Calu3 (cell line): ENCODE measurements at regions not wholly inside any gene's neighbourhood (a gene's known extent, or its start where the extent isn't known, plus 50 kb on each side); places are given as distances from the start of the nearest gene placed in this dataset.

Experiments used
- BruUV-seq: library from RNA; stranded (reverse); fragments of 400-500 nt; replicated peaks from 2 replicates; lab custom pipeline; 2021; lab: Mats Ljungman, UMichigan
- CTCF ChIA-PET: fragments of 300-600 bp; sonication (Branson Sonifier 250); formaldehyde crosslinking; loops from one replicate; lab custom pipeline; 2022; ENCODE audit warnings: antibody characterized with exemption; lab: Charles Lee
- DNase-seq: peaks from one replicate; pipeline ENCODE4 v3.0.0; 2022
- H3K27ac Mint-ChIP-seq: one replicate; pipeline ENCODE4 v1.8.0; 2022; ENCODE audit warnings: mixed read lengths; ENCODE audit not compliant: unreplicated experiment
- H3K27me3 Mint-ChIP-seq: one replicate; pipeline ENCODE4 v1.8.0; 2022; ENCODE audit warnings: mixed read lengths; ENCODE audit not compliant: unreplicated experiment
- H3K36me3 Mint-ChIP-seq: one replicate; pipeline ENCODE4 v1.8.0; 2022; ENCODE audit warnings: mild to moderate bottlenecking, moderate library complexity, mixed read lengths; ENCODE audit not compliant: insufficient read depth, unreplicated experiment
- H3K4me1 Mint-ChIP-seq: one replicate; pipeline ENCODE4 v1.8.0; 2022; ENCODE audit warnings: mild to moderate bottlenecking, low read depth, mixed read lengths; ENCODE audit not compliant: unreplicated experiment
- H3K4me3 Mint-ChIP-seq: one replicate; pipeline ENCODE4 v1.8.0; 2022; ENCODE audit warnings: mild to moderate bottlenecking, low read depth, moderate library complexity, mixed read lengths; ENCODE audit not compliant: unreplicated experiment
- H3K9me3 Mint-ChIP-seq: one replicate; pipeline ENCODE4 v1.8.0; 2022; ENCODE audit warnings: low read depth, mixed read lengths; ENCODE audit not compliant: unreplicated experiment
- CTCF ChIP-seq: fragments of 200-600 bp; IDR thresholded peaks from one replicate; pipeline ENCODE4 v1.8.0; 2022; ENCODE audit warnings: antibody characterized with exemption; ENCODE audit not compliant: unreplicated experiment
- intact Hi-C: fragments of 100-400 bp; cut with micrococcal nuclease; formaldehyde crosslinking; loops from one replicate; pipeline ENCODE4 v1.10.0; 2022; ENCODE audit not compliant: unreplicated experiment

GRCh38 chr9:73647560-73647959 is 495.9 kb downstream of the ANXA1 start:
- Mint-ChIP-seq H3K9me3 (peaks cover 4% of the 10 kb centered on the region), H3K4me3 (no peak overlapping the region), H3K27ac (no peak overlapping the region), H3K36me3 (no peaks in the 10 kb centered on the region), H3K27me3 (no peaks in the 10 kb centered on the region), H3K4me1 (no peaks in the 10 kb centered on the region)
- BruUV-seq: no TSS peak
- TF ChIP-seq CTCF: no peak
- CTCF ChIA-PET: no interaction called here
- intact Hi-C loops: no loop called here
- no peak for DNase-seq

- CTCF ChIA-PET: no interaction called here
- intact Hi-C loops: no loop called here
Measured at GRCh38 chr9:73649552-73649951, 497.9 kb downstream of the ANXA1 start.

GRCh38 chr9:73655363-73655762 is 503.7 kb downstream of the ANXA1 start:
- DNase-seq: no peak
- H3K9me3 Mint-ChIP-seq: no peaks in the 10 kb centered on the region
- no peak overlapping the region for H3K4me3 Mint-ChIP-seq
- H3K36me3 Mint-ChIP-seq: no peaks in the 10 kb centered on the region
- no TSS peak for BruUV-seq
- TF ChIP-seq CTCF: no peak
- no peak overlapping the region for H3K27ac Mint-ChIP-seq
- H3K27me3 Mint-ChIP-seq: no peaks in the 10 kb centered on the region
- intact Hi-C loops: no loop called here
- CTCF ChIA-PET: no interaction called here
- H3K4me1 Mint-ChIP-seq: no peaks in the 10 kb centered on the region

More at GRCh38 chr9:73649552-73649951, 497.9 kb downstream of the ANXA1 start:
- Mint-ChIP-seq H3K27ac (no peak overlapping the region), H3K4me1 (no peaks in the 10 kb centered on the region), H3K9me3 (peaks cover 4% of the 10 kb centered on the region), H3K27me3 (no peaks in the 10 kb centered on the region), H3K4me3 (no peak overlapping the region), H3K36me3 (no peaks in the 10 kb centered on the region)
- BruUV-seq: no TSS peak
- TF ChIP-seq CTCF: no peak
- no peak for DNase-seq

- CTCF ChIA-PET: no interaction called here
- TF ChIP-seq CTCF: no peak
- no peaks in the 10 kb centered on the region for H3K9me3 Mint-ChIP-seq
- no peaks in the 10 kb centered on the region for H3K27me3 Mint-ChIP-seq
- H3K4me1 Mint-ChIP-seq: no peaks in the 10 kb centered on the region
- BruUV-seq: no TSS peak
- intact Hi-C loops: no loop called here
- no peak overlapping the region for H3K4me3 Mint-ChIP-seq
- no peaks in the 10 kb centered on the region for H3K36me3 Mint-ChIP-seq
- DNase-seq: no peak
- no peak overlapping the region for H3K27ac Mint-ChIP-seq
Measured at GRCh38 chr9:73655831-73656230, 504.2 kb downstream of the ANXA1 start.
